ENCODE measurements at regions not wholly inside any gene's neighbourhood (a gene's known extent, or its start where the extent isn't known, plus 50 kb on each side); places are given as distances from the start of the nearest gene placed in this dataset.

DNA sequence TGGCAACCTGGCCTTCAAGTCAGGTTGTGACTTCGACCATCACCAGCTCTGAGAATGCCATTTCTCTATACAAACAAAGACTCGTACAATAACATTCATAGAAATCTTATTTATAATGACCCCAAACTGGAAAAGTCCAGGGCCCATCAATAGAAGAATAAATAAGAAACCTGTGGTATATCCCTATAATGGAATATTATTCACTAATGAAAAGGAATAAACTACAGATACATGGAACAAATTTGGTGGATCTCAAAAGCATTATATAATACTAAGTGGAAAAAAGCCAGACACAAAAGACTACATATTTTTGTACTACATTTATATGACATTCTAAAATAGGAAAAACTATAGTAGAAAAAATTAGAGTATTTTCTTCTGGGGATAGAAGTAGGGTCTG lies 109.4 kb upstream of the INPP4B start:
- TF ChIP-seq CTCF (IDR thresholded peaks at IDR 0.05) (no peak), POLR2A (IDR thresholded peaks at IDR 0.05) (no peak)
